NB4 (cell line): ENCODE measurements at regions not wholly inside any gene's neighbourhood (a gene's known extent, or its start where the extent isn't known, plus 50 kb on each side); places are given as distances from the start of the nearest gene placed in this dataset.

Experiments
- POLR2A ChIP-seq: IDR thresholded peaks from 2 replicates; pipeline ENCODE4 v1.6.1; 2011; ENCODE audit warnings: mild to moderate bottlenecking; ENCODE audit not compliant: insufficient read length; ENCODE audit errors: extremely low read depth
- TF ChIP-seq, protein P1 (sequence below): IDR thresholded peaks from one replicate; pipeline ENCODE4 v1.5.1; 2012; ENCODE audit warnings: low read depth, low read length

DNA sequence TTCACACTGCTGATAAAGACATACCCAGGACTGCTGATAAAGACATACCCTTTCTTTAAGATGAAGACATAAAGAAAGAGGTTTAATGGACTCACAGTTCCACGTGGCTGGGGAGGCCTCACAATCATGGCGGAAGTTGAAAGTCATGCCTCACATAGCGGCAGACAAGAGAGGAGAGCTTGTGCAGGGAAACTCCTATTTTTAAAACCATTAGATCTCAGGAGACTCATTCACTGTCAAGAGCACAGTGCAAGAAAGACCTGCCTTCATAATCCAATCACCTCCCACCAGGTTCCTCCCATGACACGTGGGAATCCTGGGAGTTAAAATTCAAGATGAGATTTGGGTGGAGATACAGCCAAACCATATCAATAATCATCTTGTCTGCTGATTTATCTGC lies 278.1 kb downstream of the SLC6A15 start:
- TF ChIP-seq, protein P1, sequence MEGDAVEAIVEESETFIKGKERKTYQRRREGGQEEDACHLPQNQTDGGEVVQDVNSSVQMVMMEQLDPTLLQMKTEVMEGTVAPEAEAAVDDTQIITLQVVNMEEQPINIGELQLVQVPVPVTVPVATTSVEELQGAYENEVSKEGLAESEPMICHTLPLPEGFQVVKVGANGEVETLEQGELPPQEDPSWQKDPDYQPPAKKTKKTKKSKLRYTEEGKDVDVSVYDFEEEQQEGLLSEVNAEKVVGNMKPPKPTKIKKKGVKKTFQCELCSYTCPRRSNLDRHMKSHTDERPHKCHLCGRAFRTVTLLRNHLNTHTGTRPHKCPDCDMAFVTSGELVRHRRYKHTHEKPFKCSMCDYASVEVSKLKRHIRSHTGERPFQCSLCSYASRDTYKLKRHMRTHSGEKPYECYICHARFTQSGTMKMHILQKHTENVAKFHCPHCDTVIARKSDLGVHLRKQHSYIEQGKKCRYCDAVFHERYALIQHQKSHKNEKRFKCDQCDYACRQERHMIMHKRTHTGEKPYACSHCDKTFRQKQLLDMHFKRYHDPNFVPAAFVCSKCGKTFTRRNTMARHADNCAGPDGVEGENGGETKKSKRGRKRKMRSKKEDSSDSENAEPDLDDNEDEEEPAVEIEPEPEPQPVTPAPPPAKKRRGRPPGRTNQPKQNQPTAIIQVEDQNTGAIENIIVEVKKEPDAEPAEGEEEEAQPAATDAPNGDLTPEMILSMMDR, result no peak
- TF ChIP-seq POLR2A, result no peak
